Fibroblast of lung (primary cell): ENCODE measurements at regions not wholly inside any gene's neighbourhood (a gene's known extent, or its start where the extent isn't known, plus 50 kb on each side); places are given as distances from the start of the nearest gene placed in this dataset.

ENCODE experiments used
- CTCF ChIP-seq, 2 donors: IDR thresholded peaks in 1 of 2; conservative IDR thresholded peaks in 1 of 2; 1 replicate in 1 of 2; 2 replicates in 1 of 2; pipeline ENCODE4 v1.5.1; 2011 to 2012; ENCODE audit warnings: low read length in 2 of 2, control low read depth in 1 of 2, inconsistent platforms in 1 of 2, low read depth in 1 of 2, mild to moderate bottlenecking in 1 of 2
- EZH2 ChIP-seq: IDR thresholded peaks from 2 replicates; pipeline ENCODE4 v1.5.1; 2012; ENCODE audit warnings: low read length, control low read depth, mild to moderate bottlenecking; ENCODE audit errors: missing control alignments

DNA sequence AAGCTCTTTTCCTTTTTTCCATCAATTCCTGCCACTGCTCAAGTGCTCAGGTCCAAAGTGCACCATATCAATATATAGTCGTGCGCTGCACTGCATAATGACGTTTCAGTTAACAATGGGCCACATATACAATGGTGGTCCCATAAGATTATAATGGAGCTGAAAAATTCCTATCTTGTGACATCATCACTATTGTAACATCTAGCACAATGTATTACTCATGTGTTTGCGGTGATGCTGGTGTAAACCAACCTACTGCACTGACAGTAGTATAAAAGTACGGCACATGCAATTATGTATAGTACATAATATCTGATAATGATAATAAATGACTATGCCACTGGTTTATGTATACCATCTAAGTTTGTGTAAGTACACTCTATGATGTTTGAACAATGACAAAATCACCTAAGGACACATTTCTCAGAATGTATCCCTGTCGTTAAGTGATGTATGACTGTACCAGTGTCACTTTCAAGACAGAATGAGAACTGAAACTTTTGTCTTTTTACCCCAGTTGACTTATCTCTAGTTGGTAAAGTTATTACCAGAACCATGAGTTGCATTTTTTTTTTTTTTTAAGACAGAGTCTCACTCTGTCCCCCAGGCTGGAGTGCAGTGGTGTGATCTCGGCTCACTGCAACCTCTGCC lies 53.7 kb upstream of the INSM2 start:
- no peak for TF ChIP-seq CTCF (conservative IDR thresholded peaks at IDR 0.05 in 1 of 2, IDR thresholded peaks at IDR 0.05 in 1 of 2; ENCODE audit: low read depth in 1 of 2, low read length in 2 of 2)
- no peak for TF ChIP-seq EZH2
